ENCODE measurements at regions not wholly inside any gene's neighbourhood (a gene's known extent, or its start where the extent isn't known, plus 50 kb on each side); places are given as distances from the start of the nearest gene placed in this dataset.

DNA sequence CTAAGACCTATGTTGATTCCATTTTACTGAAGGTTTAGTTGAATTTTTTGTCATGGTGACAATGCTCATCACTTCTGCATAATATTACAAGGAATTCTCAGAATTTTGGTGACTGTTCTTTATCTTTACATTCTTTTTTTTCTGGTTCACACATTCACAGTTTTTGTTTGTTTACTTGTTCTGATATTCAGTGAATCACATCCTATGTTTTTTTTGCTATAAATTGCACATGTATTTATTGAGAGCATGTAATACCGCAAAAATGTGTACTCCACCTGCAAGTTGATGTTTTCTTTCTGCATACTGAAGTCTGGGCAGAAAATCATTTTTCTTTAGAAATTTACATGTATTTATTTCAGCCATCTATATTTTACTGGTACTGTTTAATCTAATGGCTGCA lies 261.9 kb upstream of the CDH10 start:
- no peak for TF ChIP-seq POLR2A (IDR thresholded peaks at IDR 0.05)
- TF ChIP-seq, protein P1, sequence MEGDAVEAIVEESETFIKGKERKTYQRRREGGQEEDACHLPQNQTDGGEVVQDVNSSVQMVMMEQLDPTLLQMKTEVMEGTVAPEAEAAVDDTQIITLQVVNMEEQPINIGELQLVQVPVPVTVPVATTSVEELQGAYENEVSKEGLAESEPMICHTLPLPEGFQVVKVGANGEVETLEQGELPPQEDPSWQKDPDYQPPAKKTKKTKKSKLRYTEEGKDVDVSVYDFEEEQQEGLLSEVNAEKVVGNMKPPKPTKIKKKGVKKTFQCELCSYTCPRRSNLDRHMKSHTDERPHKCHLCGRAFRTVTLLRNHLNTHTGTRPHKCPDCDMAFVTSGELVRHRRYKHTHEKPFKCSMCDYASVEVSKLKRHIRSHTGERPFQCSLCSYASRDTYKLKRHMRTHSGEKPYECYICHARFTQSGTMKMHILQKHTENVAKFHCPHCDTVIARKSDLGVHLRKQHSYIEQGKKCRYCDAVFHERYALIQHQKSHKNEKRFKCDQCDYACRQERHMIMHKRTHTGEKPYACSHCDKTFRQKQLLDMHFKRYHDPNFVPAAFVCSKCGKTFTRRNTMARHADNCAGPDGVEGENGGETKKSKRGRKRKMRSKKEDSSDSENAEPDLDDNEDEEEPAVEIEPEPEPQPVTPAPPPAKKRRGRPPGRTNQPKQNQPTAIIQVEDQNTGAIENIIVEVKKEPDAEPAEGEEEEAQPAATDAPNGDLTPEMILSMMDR (IDR thresholded peaks at IDR 0.05 in 8 of 11, conservative IDR thresholded peaks at IDR 0.05 in 3 of 11) = no peak
